ENCODE measurements at regions not wholly inside any gene's neighbourhood (a gene's known extent, or its start where the extent isn't known, plus 50 kb on each side); places are given as distances from the start of the nearest gene placed in this dataset.
"Not testable (repeated sequence)": the region's sequence is repeated elsewhere in the genome, so short reads cannot be mapped to it uniquely, and the experiment has no call there.

- DNase-seq (ENCODE audit: low read depth in 2 of 2) = no peak
Measured at GRCh38 chr1:208465786-208466590, 221.8 kb upstream of the PLXNA2 start.

GRCh38 chr1:208467151-208467780 lies 223.1 kb upstream of the PLXNA2 start:
- DNase-seq (ENCODE audit: low read depth in 2 of 2) = no peak

- no peak for DNase-seq (ENCODE audit: low read depth in 2 of 2)
Measured at GRCh38 chr1:208475449-208475848, 231.3 kb upstream of the PLXNA2 start.

- no peak for DNase-seq (ENCODE audit: low read depth in 2 of 2)
Measured at GRCh38 chr1:208475951-208476845, 232.0 kb upstream of the PLXNA2 start.

GRCh38 chr1:208476846-208477170 lies 232.6 kb upstream of the PLXNA2 start:
- no peak for DNase-seq (ENCODE audit: low read depth in 2 of 2)

GRCh38 chr1:208479435-208479834 lies 235.3 kb upstream of the PLXNA2 start:
- DNase-seq (ENCODE audit: low read depth in 2 of 2) = no peak

GRCh38 chr1:208485512-208485911 lies 241.3 kb upstream of the PLXNA2 start:
- no peak for DNase-seq (ENCODE audit: low read depth in 2 of 2)

GRCh38 chr1:208486677-208487076 lies 242.5 kb upstream of the PLXNA2 start:
- DNase-seq (ENCODE audit: low read depth in 2 of 2) = no peak

GRCh38 chr1:208488432-208488831 lies 244.2 kb upstream of the PLXNA2 start:
- DNase-seq (ENCODE audit: low read depth in 2 of 2) = not testable (repeated sequence)

- no peak for DNase-seq (ENCODE audit: low read depth in 2 of 2)
Measured at GRCh38 chr1:208496467-208497371, 252.5 kb upstream of the PLXNA2 start.

- no peak for DNase-seq (ENCODE audit: low read depth in 2 of 2)
Measured at GRCh38 chr1:208497866-208498541, 253.8 kb upstream of the PLXNA2 start.

GRCh38 chr1:208499026-208499425 lies 254.8 kb upstream of the PLXNA2 start:
- DNase-seq (ENCODE audit: low read depth in 2 of 2) = no peak

- no peak for DNase-seq (ENCODE audit: low read depth in 2 of 2)
Measured at GRCh38 chr1:208499601-208500000, 255.4 kb upstream of the PLXNA2 start.

- DNase-seq (ENCODE audit: low read depth in 2 of 2) = no peak
Measured at GRCh38 chr1:208500375-208500774, 256.2 kb upstream of the PLXNA2 start.

GRCh38 chr1:208501542-208501941 lies 257.4 kb upstream of the PLXNA2 start:
- DNase-seq (ENCODE audit: low read depth in 2 of 2) = no peak

GRCh38 chr1:208503787-208504186 lies 259.6 kb upstream of the PLXNA2 start:
- DNase-seq (ENCODE audit: low read depth in 2 of 2) = no peak

GRCh38 chr1:208506812-208507211 lies 262.6 kb upstream of the PLXNA2 start:
- DNase-seq (ENCODE audit: low read depth in 2 of 2) = no peak

GRCh38 chr1:208509072-208509471 lies 264.9 kb upstream of the PLXNA2 start:
- DNase-seq (ENCODE audit: low read depth in 2 of 2) = no peak

GRCh38 chr1:208510192-208510952 lies 266.2 kb upstream of the PLXNA2 start:
- no peak for DNase-seq (ENCODE audit: low read depth in 2 of 2)

GRCh38 chr1:208511242-208511860 lies 267.2 kb upstream of the PLXNA2 start:
- DNase-seq (ENCODE audit: low read depth in 2 of 2) = no peak

Data from stimulated activated CD8-positive, alpha-beta memory T cell treated with anti-CD3 and anti-CD28 coated beads, Interleukin-2, amount 100 ng/mL, for 48 hours (primary cell).